Endothelial cell of umbilical vein (primary cell): ENCODE measurements at regions not wholly inside any gene's neighbourhood (a gene's known extent, or its start where the extent isn't known, plus 50 kb on each side); places are given as distances from the start of the nearest gene placed in this dataset.

Source experiments
- BruUV-seq: library from RNA; stranded (reverse); fragments of 400-500 nt; replicated peaks from 2 replicates; lab custom pipeline; 2021; lab: Mats Ljungman, UMichigan
- CTCF ChIA-PET: fragments of 300-600, 350-600 bp; sonication (Branson Sonifier 250); formaldehyde crosslinking; loops from one replicate; lab custom pipeline; 2021; ENCODE audit warnings: antibody characterized with exemption, inconsistent platforms; lab: Charles Lee
- POLR2A ChIA-PET: fragments of 300-600, 350-600 bp; sonication (Branson Sonifier 250); formaldehyde crosslinking; loops from one replicate; lab custom pipeline; 2021; ENCODE audit warnings: antibody characterized with exemption, inconsistent platforms; lab: Charles Lee
- DNase-seq: peaks from one replicate; pipeline ENCODE4 v3.0.0-alpha.2; 2011; ENCODE audit warnings: low read depth, low spot score
- FAIRE-seq: peaks from 2 replicates; lab custom pipeline; 2011; peaks lifted over from hg19 to GRCh38; lab: Jason Lieb, UNC
- H2AFZ ChIP-seq: 2 replicates; pipeline ENCODE4 v1.6.0; 2012; ENCODE audit warnings: low read depth, low read length, control low read depth, inconsistent platforms
- H3K27ac ChIP-seq: 2 replicates; pipeline ENCODE4 v1.5.1; 2011; ENCODE audit warnings: low read depth, mild to moderate bottlenecking, control low read depth, low read length, moderate library complexity; ENCODE audit not compliant: insufficient read depth
- H3K27me3 ChIP-seq, 2 experiments: 2 replicates each; pipeline versions ENCODE4 v1.6.0 to v1.6.1; 2011; ENCODE audit warnings: low read length in 2 of 2, mixed read lengths in 1 of 2; ENCODE audit not compliant: control insufficient read depth in 2 of 2, insufficient read depth in 2 of 2
- H3K36me3 ChIP-seq, 2 experiments: 2 replicates in 1 of 2; 3 replicates in 1 of 2; pipeline ENCODE4 v1.5.1; 2011; ENCODE audit warnings: low read length in 2 of 2, mild to moderate bottlenecking in 1 of 2, moderate library complexity in 1 of 2; ENCODE audit not compliant: control insufficient read depth in 2 of 2, insufficient read depth in 2 of 2; ENCODE audit errors: extremely low read depth in 1 of 2
- H3K4me1 ChIP-seq: 3 replicates; pipeline ENCODE4 v1.5.1; 2011; ENCODE audit warnings: mild to moderate bottlenecking, low read length; ENCODE audit not compliant: control insufficient read depth, insufficient read depth; ENCODE audit errors: extremely low read depth
- H3K4me2 ChIP-seq: 2 replicates; pipeline ENCODE4 v1.6.1; 2011; ENCODE audit warnings: low read length, control low read depth, mixed read lengths; ENCODE audit not compliant: insufficient read depth
- H3K4me3 ChIP-seq, 3 experiments: fragments of 200-600 bp in 1 of 3; sonication (generic), shearing (Covaris generic) in 1 of 3; replicated peaks in 1 of 3; 2 replicates each; pipeline ENCODE4 v1.5.1; 2011 to 2016; ENCODE audit warnings: control low read depth in 3 of 3, low read length in 3 of 3, mild to moderate bottlenecking in 2 of 3, inconsistent platforms in 1 of 3, low read depth in 1 of 3, moderate library complexity in 1 of 3; ENCODE audit not compliant: insufficient read depth in 1 of 3
- H3K79me2 ChIP-seq: 2 replicates; pipeline ENCODE4 v1.6.0; 2012; ENCODE audit warnings: low read length, inconsistent platforms; ENCODE audit not compliant: control insufficient read depth, insufficient read depth
- H3K9ac ChIP-seq: replicated peaks from 2 replicates; pipeline ENCODE3; 2011; ENCODE audit warnings: low read length, control low read depth; ENCODE audit not compliant: insufficient read depth; ENCODE audit errors: extremely low read depth
- H3K9me1 ChIP-seq: replicated peaks from 3 replicates; pipeline ENCODE4 v1.6.0; 2011; ENCODE audit warnings: mild to moderate bottlenecking, low read length; ENCODE audit not compliant: control insufficient read depth, insufficient read depth; ENCODE audit errors: extremely low read depth
- H3K9me3 ChIP-seq: replicated peaks from 2 replicates; pipeline ENCODE4 v1.5.1; 2012; ENCODE audit warnings: low read length, inconsistent platforms; ENCODE audit not compliant: control insufficient read depth, insufficient read depth
- H4K20me1 ChIP-seq: replicated peaks from 2 replicates; pipeline ENCODE3; 2011; ENCODE audit warnings: mild to moderate bottlenecking, low read length; ENCODE audit not compliant: control insufficient read depth, insufficient read depth; ENCODE audit errors: extremely low read depth
- EZH2 ChIP-seq: IDR thresholded peaks from 2 replicates; pipeline ENCODE4 v1.6.1; 2012; ENCODE audit warnings: borderline replicate concordance, low read depth, mild to moderate bottlenecking, moderate library complexity, low read length, inconsistent platforms; ENCODE audit not compliant: severe bottlenecking
- FOS ChIP-seq: IDR thresholded peaks from 2 replicates; pipeline ENCODE4 v1.6.1; 2011; ENCODE audit warnings: mild to moderate bottlenecking, low read length, moderate library complexity, borderline replicate concordance; ENCODE audit not compliant: insufficient read depth
- GATA2 ChIP-seq: IDR thresholded peaks from 2 replicates; pipeline ENCODE4 v1.7.0; 2011; ENCODE audit warnings: low read depth, mild to moderate bottlenecking, moderate library complexity, mixed read lengths, low read length; ENCODE audit not compliant: insufficient read length, insufficient read depth
- JUN ChIP-seq: IDR thresholded peaks from 2 replicates; pipeline ENCODE4 v1.6.1; 2011; ENCODE audit warnings: borderline replicate concordance, low read depth; ENCODE audit not compliant: insufficient read length, insufficient read depth
- MAX ChIP-seq: IDR thresholded peaks from 2 replicates; pipeline ENCODE4 v1.6.1; 2011; ENCODE audit not compliant: insufficient read depth, insufficient read length
- MYC ChIP-seq: IDR thresholded peaks from one replicate; pipeline ENCODE4 v1.6.1; 2011; ENCODE audit warnings: mild to moderate bottlenecking, low read depth, low read length
- POLR2A ChIP-seq: IDR thresholded peaks from 2 replicates; pipeline ENCODE4 v1.6.1; 2012; ENCODE audit warnings: low read depth, mild to moderate bottlenecking, control low read depth, low read length
- POLR2AphosphoS5 ChIP-seq: IDR thresholded peaks from 2 replicates; pipeline ENCODE4 v1.6.1; 2012; ENCODE audit warnings: low read depth, mild to moderate bottlenecking, control low read depth, low read length, moderate library complexity; ENCODE audit not compliant: insufficient read depth
- dilution Hi-C: fragments of 300-500 bp; cut with MboI; formaldehyde crosslinking; loops from one replicate; pipeline ENCODE4 v1.15.0; 2019; ENCODE audit warnings: low sequenced_read_pairs; ENCODE audit not compliant: extremely low pct_ligation_motif_present
- intact Hi-C: fragments of 100-400 bp; cut with micrococcal nuclease; formaldehyde crosslinking; loops from one replicate; pipeline ENCODE4 v1.10.0; 2022
- TF ChIP-seq, protein P1 (sequence below), 2 donors: IDR thresholded peaks; 1 replicate in 1 of 2; 2 replicates in 1 of 2; pipeline ENCODE4 v1.5.1; 2011; ENCODE audit warnings: low read length in 2 of 2, mild to moderate bottlenecking in 2 of 2, moderate library complexity in 2 of 2, control low read depth in 1 of 2, inconsistent platforms in 1 of 2, low read depth in 1 of 2; ENCODE audit not compliant: insufficient read depth in 1 of 2; ENCODE audit errors: extremely low read depth in 1 of 2

- Histone ChIP-seq H3K4me2 (no peak overlapping the region), H3K27ac (no peak overlapping the region), H2AFZ (no peak overlapping the region), H3K4me1 (no peaks in the 10 kb centered on the region), H4K20me1 (no peaks in the 10 kb centered on the region), H3K79me2 (no peaks in the 10 kb centered on the region), H3K9ac (no peak overlapping the region), H3K36me3 (no peaks in the 10 kb centered on the region), H3K27me3 (peaks cover 4 to 6% of the 10 kb centered on the region in 2 experiments), H3K9me3 (no peaks in the 10 kb centered on the region), H3K4me3 (no peak overlapping the region), H3K9me1 (no peaks in the 10 kb centered on the region)
- no peak for DNase-seq
- FAIRE-seq = no peak
- TF ChIP-seq JUN (no peak), EZH2 (no peak), MYC (no peak), POLR2AphosphoS5 (no peak), MAX (no peak), GATA2 (no peak), FOS (no peak), POLR2A (no peak)
- TF ChIP-seq, protein P1, sequence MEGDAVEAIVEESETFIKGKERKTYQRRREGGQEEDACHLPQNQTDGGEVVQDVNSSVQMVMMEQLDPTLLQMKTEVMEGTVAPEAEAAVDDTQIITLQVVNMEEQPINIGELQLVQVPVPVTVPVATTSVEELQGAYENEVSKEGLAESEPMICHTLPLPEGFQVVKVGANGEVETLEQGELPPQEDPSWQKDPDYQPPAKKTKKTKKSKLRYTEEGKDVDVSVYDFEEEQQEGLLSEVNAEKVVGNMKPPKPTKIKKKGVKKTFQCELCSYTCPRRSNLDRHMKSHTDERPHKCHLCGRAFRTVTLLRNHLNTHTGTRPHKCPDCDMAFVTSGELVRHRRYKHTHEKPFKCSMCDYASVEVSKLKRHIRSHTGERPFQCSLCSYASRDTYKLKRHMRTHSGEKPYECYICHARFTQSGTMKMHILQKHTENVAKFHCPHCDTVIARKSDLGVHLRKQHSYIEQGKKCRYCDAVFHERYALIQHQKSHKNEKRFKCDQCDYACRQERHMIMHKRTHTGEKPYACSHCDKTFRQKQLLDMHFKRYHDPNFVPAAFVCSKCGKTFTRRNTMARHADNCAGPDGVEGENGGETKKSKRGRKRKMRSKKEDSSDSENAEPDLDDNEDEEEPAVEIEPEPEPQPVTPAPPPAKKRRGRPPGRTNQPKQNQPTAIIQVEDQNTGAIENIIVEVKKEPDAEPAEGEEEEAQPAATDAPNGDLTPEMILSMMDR (IDR thresholded peaks at IDR 0.05; ENCODE audit: extremely low read depth in 1 of 2, insufficient read depth in 1 of 2, low read depth in 1 of 2, low read length in 2 of 2) = no peak
- intact Hi-C loops = no loop called here
- dilution Hi-C loops = no loop called here
- BruUV-seq = no TSS peak
- ChIA-PET CTCF (no interaction called here), POLR2A (no interaction called here)
Observed at GRCh38 chr12:58814036-58814435, 106.3 kb downstream of the LRIG3 start.
